Calu3 (cell line): ENCODE measurements at regions not wholly inside any gene's neighbourhood (a gene's known extent, or its start where the extent isn't known, plus 50 kb on each side); places are given as distances from the start of the nearest gene placed in this dataset.

Experiments used
- BruUV-seq: library from RNA; stranded (reverse); fragments of 400-500 nt; replicated peaks from 2 replicates; lab custom pipeline; 2021; lab: Mats Ljungman, UMichigan
- CTCF ChIA-PET: fragments of 300-600 bp; sonication (Branson Sonifier 250); formaldehyde crosslinking; loops from one replicate; lab custom pipeline; 2022; ENCODE audit warnings: antibody characterized with exemption; lab: Charles Lee
- DNase-seq: peaks from one replicate; pipeline ENCODE4 v3.0.0; 2022
- H3K27ac Mint-ChIP-seq: one replicate; pipeline ENCODE4 v1.8.0; 2022; ENCODE audit warnings: mixed read lengths; ENCODE audit not compliant: unreplicated experiment
- H3K27me3 Mint-ChIP-seq: one replicate; pipeline ENCODE4 v1.8.0; 2022; ENCODE audit warnings: mixed read lengths; ENCODE audit not compliant: unreplicated experiment
- H3K36me3 Mint-ChIP-seq: one replicate; pipeline ENCODE4 v1.8.0; 2022; ENCODE audit warnings: mild to moderate bottlenecking, moderate library complexity, mixed read lengths; ENCODE audit not compliant: insufficient read depth, unreplicated experiment
- H3K4me1 Mint-ChIP-seq: one replicate; pipeline ENCODE4 v1.8.0; 2022; ENCODE audit warnings: mild to moderate bottlenecking, low read depth, mixed read lengths; ENCODE audit not compliant: unreplicated experiment
- H3K4me3 Mint-ChIP-seq: one replicate; pipeline ENCODE4 v1.8.0; 2022; ENCODE audit warnings: mild to moderate bottlenecking, low read depth, moderate library complexity, mixed read lengths; ENCODE audit not compliant: unreplicated experiment
- H3K9me3 Mint-ChIP-seq: one replicate; pipeline ENCODE4 v1.8.0; 2022; ENCODE audit warnings: low read depth, mixed read lengths; ENCODE audit not compliant: unreplicated experiment
- intact Hi-C: fragments of 100-400 bp; cut with micrococcal nuclease; formaldehyde crosslinking; loops from one replicate; pipeline ENCODE4 v1.10.0; 2022; ENCODE audit not compliant: unreplicated experiment
- TF ChIP-seq, protein P1 (sequence below): fragments of 200-600 bp; IDR thresholded peaks from one replicate; pipeline ENCODE4 v1.8.0; 2022; ENCODE audit warnings: antibody characterized with exemption; ENCODE audit not compliant: unreplicated experiment

DNA sequence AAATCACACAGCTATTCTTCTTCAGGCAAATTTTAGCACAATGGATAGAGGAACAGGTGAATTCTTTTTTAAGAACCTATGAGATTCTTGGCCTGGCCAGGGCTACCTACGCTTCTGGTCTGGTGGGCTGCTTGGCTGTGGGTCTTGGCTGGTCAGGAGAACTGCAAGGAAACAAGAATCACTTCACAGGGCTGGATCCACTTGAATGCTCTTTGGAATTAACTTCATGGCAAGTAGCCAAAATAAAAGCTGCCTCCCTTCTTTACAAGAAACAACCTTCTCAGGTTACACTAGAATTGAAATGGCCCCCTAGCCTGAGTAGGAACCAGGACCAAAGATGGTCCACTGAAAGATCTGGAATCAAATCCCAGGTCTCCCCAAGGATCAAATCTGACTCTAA is 519.1 kb downstream of the IQCM start:
- Mint-ChIP-seq H3K27ac (no peak overlapping the region), H3K27me3 (no peaks in the 10 kb centered on the region), H3K9me3 (peaks cover 7% of the 10 kb centered on the region), H3K4me3 (no peak overlapping the region), H3K4me1 (no peaks in the 10 kb centered on the region), H3K36me3 (no peaks in the 10 kb centered on the region)
- intact Hi-C loops = no loop called here
- TF ChIP-seq, protein P1, sequence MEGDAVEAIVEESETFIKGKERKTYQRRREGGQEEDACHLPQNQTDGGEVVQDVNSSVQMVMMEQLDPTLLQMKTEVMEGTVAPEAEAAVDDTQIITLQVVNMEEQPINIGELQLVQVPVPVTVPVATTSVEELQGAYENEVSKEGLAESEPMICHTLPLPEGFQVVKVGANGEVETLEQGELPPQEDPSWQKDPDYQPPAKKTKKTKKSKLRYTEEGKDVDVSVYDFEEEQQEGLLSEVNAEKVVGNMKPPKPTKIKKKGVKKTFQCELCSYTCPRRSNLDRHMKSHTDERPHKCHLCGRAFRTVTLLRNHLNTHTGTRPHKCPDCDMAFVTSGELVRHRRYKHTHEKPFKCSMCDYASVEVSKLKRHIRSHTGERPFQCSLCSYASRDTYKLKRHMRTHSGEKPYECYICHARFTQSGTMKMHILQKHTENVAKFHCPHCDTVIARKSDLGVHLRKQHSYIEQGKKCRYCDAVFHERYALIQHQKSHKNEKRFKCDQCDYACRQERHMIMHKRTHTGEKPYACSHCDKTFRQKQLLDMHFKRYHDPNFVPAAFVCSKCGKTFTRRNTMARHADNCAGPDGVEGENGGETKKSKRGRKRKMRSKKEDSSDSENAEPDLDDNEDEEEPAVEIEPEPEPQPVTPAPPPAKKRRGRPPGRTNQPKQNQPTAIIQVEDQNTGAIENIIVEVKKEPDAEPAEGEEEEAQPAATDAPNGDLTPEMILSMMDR = no peak
- BruUV-seq = no TSS peak
- CTCF ChIA-PET = no interaction called here
- no peak for DNase-seq

DNA sequence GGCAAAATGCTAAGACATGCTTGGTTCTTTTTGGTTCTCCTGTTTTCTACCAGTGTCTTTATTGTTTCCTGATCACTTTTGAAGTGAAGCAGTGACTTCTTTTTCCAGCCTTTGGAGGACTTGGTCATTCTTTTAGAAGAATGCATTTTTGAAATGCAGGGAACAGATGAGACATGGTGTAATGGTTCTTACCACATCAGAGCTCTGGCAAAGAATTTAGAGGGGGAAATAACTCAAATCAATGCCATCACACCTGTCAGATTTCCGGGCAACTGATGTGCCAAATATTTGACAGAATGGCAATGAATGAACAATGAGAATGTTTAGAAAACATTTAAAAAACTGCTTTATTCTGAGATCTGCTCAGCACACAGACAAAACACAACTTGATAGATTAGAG is 519.6 kb downstream of the IQCM start:
- peaks cover 7% of the 10 kb centered on the region for H3K9me3 Mint-ChIP-seq
- intact Hi-C loops = no loop called here
- H3K27me3 Mint-ChIP-seq = no peaks in the 10 kb centered on the region
- no peak overlapping the region for H3K27ac Mint-ChIP-seq
- H3K36me3 Mint-ChIP-seq = no peaks in the 10 kb centered on the region
- TF ChIP-seq, protein P1 = no peak
- BruUV-seq = no TSS peak
- CTCF ChIA-PET = no interaction called here
- no peaks in the 10 kb centered on the region for H3K4me1 Mint-ChIP-seq
- DNase-seq = no peak
- H3K4me3 Mint-ChIP-seq = no peak overlapping the region

DNA sequence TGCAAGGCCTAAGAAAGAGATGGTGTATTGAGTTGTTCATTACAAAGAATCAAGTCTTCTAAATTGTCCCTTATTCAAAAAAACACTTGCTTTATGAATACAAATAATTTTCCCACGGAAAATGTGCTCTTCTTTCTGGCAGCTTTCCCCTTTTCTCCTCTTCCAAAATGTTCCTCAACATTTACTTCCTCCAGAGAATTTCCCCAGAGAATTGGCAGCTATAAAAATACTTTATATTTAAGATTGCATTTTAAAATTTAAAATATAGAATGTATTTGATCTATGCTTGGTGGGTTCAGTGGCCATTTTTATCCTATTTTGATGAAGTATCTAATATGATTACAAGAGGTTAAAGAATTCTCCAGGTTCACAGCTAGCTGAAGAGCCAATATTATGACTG is 521.0 kb downstream of the IQCM start:
- no TSS peak for BruUV-seq
- Mint-ChIP-seq H3K27me3 (no peaks in the 10 kb centered on the region), H3K27ac (no peak overlapping the region), H3K4me3 (no peak overlapping the region), H3K4me1 (no peaks in the 10 kb centered on the region), H3K36me3 (no peaks in the 10 kb centered on the region), H3K9me3 (peaks cover 3% of the 10 kb centered on the region)
- CTCF ChIA-PET = no interaction called here
- intact Hi-C loops = no loop called here
- TF ChIP-seq, protein P1 = no peak
- no peak for DNase-seq

DNA sequence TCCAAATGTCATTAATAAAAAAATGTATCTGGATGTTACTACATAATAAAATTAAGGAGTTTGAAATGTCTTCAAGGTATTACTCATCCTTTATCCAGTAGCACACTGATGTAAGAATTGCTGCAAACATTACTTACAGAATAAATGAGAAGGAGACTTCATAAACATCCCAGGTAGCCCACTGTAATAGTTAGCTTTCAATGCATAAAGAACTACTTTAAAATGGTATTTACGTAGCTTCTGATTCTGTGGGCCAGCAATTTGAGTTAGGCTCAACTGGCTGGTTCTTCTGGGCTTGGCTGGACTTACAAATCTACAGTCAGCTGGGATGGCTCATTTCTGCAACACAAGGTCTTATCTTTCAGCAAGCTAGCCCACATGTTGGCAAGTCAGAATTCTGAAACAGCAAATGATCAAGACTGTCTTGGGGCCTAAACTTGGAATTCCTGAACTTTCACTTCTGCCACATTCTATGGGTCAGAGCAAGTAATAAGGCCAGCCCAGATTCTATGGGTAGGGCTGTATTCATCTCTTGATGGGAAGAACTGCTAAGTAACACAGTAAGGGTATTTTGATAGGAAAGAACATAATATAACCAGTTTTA is 522.5 kb downstream of the IQCM start:
- Mint-ChIP-seq H3K36me3 (no peaks in the 10 kb centered on the region), H3K27ac (no peak overlapping the region), H3K4me3 (no peak overlapping the region), H3K9me3 (peaks cover 3% of the 10 kb centered on the region), H3K4me1 (no peaks in the 10 kb centered on the region), H3K27me3 (no peaks in the 10 kb centered on the region)
- no peak for DNase-seq
- CTCF ChIA-PET = no interaction called here
- intact Hi-C loops = no loop called here
- BruUV-seq = no TSS peak
- TF ChIP-seq, protein P1 = no peak
